ENCODE measurements at regions not wholly inside any gene's neighbourhood (a gene's known extent, or its start where the extent isn't known, plus 50 kb on each side); places are given as distances from the start of the nearest gene placed in this dataset.

GRCh38 chr9:134214386-134214765 lies 50.0 kb upstream of the RNU6ATAC start:
- no peak for DNase-seq

- DNase-seq = no peak
Observed at GRCh38 chr9:134214766-134215419, 50.5 kb upstream of the RNU6ATAC start.

- DNase-seq = no peak
Observed at GRCh38 chr9:134215420-134215698, 51.0 kb upstream of the RNU6ATAC start.

- no peak for DNase-seq
Observed at GRCh38 chr9:134215699-134216448, 51.5 kb upstream of the RNU6ATAC start.

- no peak for DNase-seq
Observed at GRCh38 chr9:134216449-134216951, 52.1 kb upstream of the RNU6ATAC start.

GRCh38 chr9:134216961-134217360 lies 52.6 kb upstream of the RNU6ATAC start:
- no peak for DNase-seq

GRCh38 chr9:134217431-134218210 lies 53.3 kb upstream of the RNU6ATAC start:
- DNase-seq = no peak

- no peak for DNase-seq
Observed at GRCh38 chr9:134218230-134218629, 53.9 kb upstream of the RNU6ATAC start.

- no peak for DNase-seq
Observed at GRCh38 chr9:134219646-134220060, 55.3 kb upstream of the RNU6ATAC start.

- DNase-seq = no peak
Observed at GRCh38 chr9:134220311-134220710, 55.9 kb upstream of the RNU6ATAC start.

GRCh38 chr9:134221273-134222017 lies 57.1 kb upstream of the RNU6ATAC start:
- DNase-seq = no peak

- no peak for DNase-seq
Observed at GRCh38 chr9:134222018-134222573, 57.7 kb upstream of the RNU6ATAC start.

- no peak for DNase-seq
Observed at GRCh38 chr9:134223091-134223490, 58.7 kb upstream of the RNU6ATAC start.

- no peak for DNase-seq
Observed at GRCh38 chr9:134223591-134224122, 59.3 kb upstream of the RNU6ATAC start.

GRCh38 chr9:134224127-134224526 lies 59.8 kb upstream of the RNU6ATAC start:
- no peak for DNase-seq

- no peak for DNase-seq
Observed at GRCh38 chr9:134224567-134225093, 60.3 kb upstream of the RNU6ATAC start.

- DNase-seq = no peak
Observed at GRCh38 chr9:134225186-134225585, 60.8 kb upstream of the RNU6ATAC start.

GRCh38 chr9:134225816-134226215 lies 61.5 kb upstream of the RNU6ATAC start:
- DNase-seq = no peak

- no peak for DNase-seq
Observed at GRCh38 chr9:134226221-134226930, 62.0 kb upstream of the RNU6ATAC start.

- DNase-seq = no peak
Observed at GRCh38 chr9:134227451-134228411, 63.4 kb upstream of the RNU6ATAC start.
